Cerebellar cortex (tissue), 1 donor: ENCODE measurements at regions not wholly inside any gene's neighbourhood (a gene's known extent, or its start where the extent isn't known, plus 50 kb on each side); places are given as distances from the start of the nearest gene placed in this dataset.

Experiments
- DNase-seq: peaks from one replicate; pipeline ENCODE4 v3.0.0-alpha.2; 2015; ENCODE audit warnings: low spot score

DNA sequence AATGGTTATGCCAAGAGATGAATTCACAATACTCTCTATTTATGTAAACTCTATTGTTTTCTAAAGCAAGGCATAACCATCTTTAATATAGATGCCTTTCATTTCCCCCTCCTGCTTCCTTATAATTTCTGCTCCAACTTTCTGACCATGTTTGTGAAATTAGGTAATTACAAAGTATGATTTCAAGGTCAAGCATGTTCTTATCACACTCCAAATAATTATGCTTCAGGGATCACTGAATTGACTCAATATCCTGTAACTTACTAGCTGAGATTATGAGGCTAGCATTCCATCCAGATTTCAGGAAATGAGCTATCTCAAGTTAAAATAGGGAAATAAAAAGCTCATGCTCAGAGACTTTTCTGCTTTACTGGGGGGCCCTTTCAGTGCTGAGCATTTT is 655.9 kb upstream of the IGFBP3 start:
- DNase-seq = no peak

GRCh38 chr7:46572691-46573090 is 651.6 kb upstream of the IGFBP3 start:
- DNase-seq = no peak

DNA sequence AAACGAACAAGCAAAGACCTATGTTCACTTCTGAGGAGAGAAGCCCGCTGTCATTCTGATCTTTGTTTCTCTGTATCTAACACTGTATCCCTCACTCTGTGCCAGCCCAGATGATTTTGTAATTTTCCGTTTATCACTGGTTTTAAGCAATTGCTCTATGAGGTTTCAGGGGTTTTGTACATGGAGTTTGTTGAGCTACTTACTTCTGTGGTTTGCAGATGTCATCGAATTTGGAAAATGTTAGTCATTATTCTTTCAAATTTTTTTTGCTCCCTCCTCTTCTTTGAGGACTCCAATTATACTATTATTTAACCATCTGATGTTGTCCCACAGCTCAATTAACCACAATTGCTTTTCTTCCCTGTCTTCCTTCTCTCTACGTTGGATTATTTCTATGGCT is 650.9 kb upstream of the IGFBP3 start:
- DNase-seq = no peak

DNA sequence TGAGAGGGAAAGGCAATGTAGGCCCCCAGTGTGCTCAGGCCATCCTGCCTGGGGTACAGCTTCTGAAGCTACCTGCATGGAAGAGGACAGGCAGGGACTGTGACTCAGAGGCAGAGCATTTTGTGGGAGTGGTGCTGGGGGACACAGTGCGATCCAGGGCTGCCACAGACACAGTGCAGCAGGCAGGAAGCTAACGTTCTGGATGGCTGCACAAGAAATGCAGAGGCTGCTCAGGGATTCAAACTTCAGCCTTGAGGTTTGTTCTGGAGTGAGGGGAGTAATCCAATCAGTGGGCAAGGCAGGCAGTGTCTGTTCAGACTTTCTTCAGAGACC is 648.0 kb upstream of the IGFBP3 start:
- no peak for DNase-seq

- no peak for DNase-seq
Observed at GRCh38 chr7:46568420-46569132, 647.5 kb upstream of the IGFBP3 start.

DNA sequence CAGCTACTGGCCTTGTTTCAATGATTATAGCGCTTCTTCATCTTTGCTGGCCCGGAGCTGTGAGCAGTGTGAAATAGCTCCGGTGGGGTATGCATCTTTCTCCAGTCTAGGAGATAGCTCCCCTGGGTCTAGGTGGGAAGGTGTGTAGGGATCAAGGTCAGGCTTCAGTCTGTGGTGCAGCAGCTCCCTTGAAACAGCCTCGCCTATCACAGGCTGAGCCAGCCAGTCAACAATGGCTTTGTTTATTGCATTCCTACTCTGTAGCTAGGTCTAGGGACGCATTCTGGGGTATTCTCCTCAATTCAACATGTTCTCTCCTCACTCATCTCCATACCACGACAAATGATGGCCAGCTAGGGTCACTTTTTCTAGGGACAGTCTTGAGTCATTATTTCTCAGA is 646.8 kb upstream of the IGFBP3 start:
- DNase-seq = no peak

DNA sequence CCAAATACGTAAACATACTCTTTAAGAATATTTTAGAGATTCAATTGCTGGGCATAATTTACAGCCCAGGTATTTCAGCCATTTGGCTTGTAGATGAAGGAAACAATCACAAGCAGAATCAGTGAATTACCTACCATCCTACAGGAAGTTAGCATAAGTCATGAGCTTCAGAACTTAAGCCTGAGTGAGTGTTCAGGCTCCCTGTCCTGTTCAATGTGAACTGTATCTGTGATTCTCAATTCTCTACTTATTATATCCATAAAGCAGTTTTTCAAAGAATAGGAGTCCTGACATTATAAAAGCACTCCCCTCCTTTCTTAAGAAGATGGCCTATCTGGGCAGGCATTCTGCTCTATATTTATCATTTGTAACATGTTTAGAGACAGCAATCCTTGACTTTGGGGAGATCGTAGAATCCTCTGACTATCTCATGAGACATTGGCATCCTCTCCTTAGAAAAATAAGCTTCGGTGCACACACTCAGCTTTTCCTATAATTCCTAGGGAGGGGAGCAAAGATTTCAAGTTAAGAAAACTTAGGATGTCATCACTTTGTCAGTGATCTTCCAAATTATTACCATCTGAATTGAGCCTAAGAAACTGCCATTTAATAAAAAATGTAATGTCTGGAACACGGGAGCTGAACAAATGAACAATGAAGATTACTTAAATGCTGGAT is 645.2 kb upstream of the IGFBP3 start:
- no peak for DNase-seq

DNA sequence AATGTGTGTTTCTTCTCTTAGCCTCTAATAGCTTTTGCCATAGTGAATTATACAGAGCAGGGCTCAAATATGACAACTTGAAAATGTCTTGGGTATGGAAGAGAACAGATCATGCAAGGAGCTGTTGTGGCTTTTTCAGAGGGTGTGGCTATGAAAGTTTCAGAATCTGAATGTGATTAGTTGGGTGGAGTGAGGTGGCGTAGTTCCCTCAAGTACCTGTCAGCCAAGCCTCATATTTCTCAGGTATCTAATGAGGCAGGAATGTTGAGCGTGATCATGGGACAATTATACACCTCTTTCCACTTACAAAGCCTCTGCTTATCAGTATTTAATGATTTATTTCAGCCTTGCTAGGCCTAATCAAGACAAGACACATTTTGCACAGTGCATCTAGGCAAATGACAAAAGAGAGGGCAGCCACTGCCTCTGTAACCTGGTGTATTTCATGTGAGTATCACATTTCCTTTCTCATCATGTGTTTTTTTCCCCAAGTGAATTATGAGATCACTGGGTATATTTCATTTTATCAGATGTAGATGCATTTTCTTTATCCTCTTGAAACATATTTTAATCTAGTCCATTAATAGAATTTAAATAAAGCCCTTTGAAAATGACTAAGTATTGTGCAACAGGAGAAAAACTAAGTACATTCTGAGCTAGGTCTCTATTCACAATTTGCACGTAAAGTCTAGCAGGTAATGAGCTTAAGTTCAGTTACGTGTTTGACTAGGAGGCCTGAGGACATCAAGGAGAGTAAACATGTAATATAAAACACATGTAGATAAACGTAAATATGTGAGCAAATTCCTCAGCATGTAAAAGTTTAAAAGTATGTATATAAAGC is 644.4 kb upstream of the IGFBP3 start:
- no peak for DNase-seq

DNA sequence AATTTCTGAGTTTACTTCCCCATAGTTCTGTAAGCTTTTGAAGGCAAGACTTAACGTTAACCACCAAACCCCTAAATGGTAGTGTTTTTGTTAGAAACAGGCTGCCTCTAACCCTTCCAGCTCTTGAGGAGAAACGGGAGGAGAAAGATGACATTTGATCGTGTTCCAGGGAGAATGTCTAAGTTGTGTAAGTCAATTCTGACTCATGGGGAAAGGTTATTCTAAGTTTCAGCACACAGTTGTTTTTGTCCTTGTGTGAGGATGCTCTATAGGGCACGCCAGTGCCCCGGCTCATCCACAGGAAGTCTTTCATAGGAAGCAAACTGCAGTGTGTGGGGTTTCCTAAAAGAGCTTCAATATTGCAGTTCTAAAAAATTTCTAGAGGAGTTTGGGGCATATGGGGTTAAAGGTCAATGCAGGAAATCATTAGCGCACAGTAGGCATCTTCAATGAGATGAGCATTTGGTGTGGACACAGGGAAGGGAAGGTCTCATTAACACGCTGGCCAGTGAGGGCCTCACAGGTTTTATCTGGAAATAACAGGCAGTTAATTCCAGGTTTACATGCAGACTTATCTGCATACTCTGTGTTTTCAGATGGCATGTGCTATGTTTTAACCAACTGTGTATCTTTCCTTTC is 638.2 kb upstream of the IGFBP3 start:
- no peak for DNase-seq

GRCh38 chr7:46558482-46559193 is 637.6 kb upstream of the IGFBP3 start:
- no peak for DNase-seq

GRCh38 chr7:46557781-46558180 is 636.7 kb upstream of the IGFBP3 start:
- DNase-seq = no peak

GRCh38 chr7:46557295-46557711 is 636.2 kb upstream of the IGFBP3 start:
- DNase-seq = no peak

DNA sequence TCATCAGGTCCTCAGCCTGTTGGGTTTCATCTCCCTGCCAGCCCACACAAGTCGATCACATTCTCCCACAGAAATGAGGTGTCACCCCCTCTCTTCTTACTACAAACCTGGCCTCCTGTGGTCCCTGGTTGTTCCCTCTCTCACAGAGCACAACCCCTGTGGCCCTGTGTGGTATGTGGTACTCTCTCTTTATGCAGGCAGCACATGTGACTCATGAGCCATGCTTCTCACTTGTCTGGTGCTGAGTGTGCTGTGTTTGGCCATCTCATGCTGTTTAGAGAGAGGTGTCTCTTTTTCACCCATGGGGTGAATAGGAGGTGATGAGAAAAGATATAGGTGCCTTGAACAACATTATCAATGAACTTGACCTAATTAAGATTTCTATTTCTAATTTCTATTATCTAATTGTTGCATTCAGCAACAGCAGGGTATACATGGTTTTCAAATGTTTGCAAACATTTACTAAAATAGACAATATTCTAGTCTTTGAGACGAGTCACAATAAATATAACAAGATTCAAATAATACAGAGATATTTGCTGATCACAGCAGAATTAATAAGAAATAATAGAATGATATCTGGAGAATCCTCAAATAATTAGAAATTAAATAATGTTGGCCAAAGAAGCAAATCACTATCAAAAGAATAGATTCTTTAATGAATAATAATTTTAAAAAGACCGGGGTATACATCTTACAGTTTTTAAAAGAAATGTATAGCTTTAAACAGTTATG is 633.8 kb upstream of the IGFBP3 start:
- DNase-seq = no peak

GRCh38 chr7:46551603-46552002 is 630.5 kb upstream of the IGFBP3 start:
- DNase-seq = no peak

- DNase-seq = no peak
Observed at GRCh38 chr7:46550864-46551263, 629.8 kb upstream of the IGFBP3 start.

- DNase-seq = no peak
Observed at GRCh38 chr7:46549892-46550639, 629.0 kb upstream of the IGFBP3 start.

- no peak for DNase-seq
Observed at GRCh38 chr7:46549347-46549746, 628.3 kb upstream of the IGFBP3 start.

DNA sequence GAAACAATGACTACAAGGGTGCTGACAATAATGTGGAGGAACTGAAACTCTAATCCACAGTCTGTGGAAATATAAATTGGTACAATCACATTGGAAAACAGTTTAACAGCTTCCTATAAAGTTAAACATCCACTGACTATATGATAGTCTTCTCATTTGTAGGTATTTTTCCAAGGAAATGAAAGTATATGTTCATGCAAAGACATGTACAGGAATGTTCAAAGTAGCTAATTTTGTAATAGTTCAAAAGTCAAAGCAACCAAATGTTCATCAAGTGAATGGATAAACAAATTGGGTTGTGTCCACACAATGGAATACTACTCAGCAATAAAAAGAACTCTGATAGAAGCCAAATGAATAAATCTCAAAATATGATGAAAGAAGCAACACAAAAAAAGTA is 626.0 kb upstream of the IGFBP3 start:
- no peak for DNase-seq

GRCh38 chr7:46545790-46546189 is 624.7 kb upstream of the IGFBP3 start:
- DNase-seq = no peak

GRCh38 chr7:46544396-46545008 is 623.4 kb upstream of the IGFBP3 start:
- DNase-seq = no peak
